ENCODE measurements at regions not wholly inside any gene's neighbourhood (a gene's known extent, or its start where the extent isn't known, plus 50 kb on each side); places are given as distances from the start of the nearest gene placed in this dataset.

- DNase-seq (ENCODE audit: low spot score) = no peak
- Mint-ChIP-seq H3K4me1 (peaks cover 29% of the 10 kb centered on the region), H3K27me3 (ENCODE audit: insufficient read depth, low read depth, poor library complexity) (no peaks in the 10 kb centered on the region), H3K27ac (no peak overlapping the region), H3K36me3 (ENCODE audit: low read depth) (no peaks in the 10 kb centered on the region), H3K9me3 (peaks cover 6% of the 10 kb centered on the region; the same call in 2 of the 3 replicates), H3K4me3 (no peak overlapping the region)
- Histone ChIP-seq H3K36me3 (ENCODE audit: insufficient read depth) (no peaks in the 10 kb centered on the region), H2AFZ (no peak overlapping the region), H3K4me1 (ENCODE audit: insufficient read depth) (peaks cover 18% of the 10 kb centered on the region), H3K27ac (ENCODE audit: low read depth) (no peak overlapping the region), H3F3A (replicated peaks; ENCODE audit: low read depth) (no peaks in the 10 kb centered on the region), H3K9me2 (ENCODE audit: insufficient read depth) (peaks cover 3% of the 10 kb centered on the region; the same call in 1 of the 2 replicates), H3K4me3 (no peak overlapping the region), H4K20me1 (replicated peaks; ENCODE audit: insufficient read depth) (no peaks in the 10 kb centered on the region), H3K4me2 (no peak overlapping the region), H3K79me2 (replicated peaks; ENCODE audit: insufficient read depth) (no peaks in the 10 kb centered on the region), H3K27me3 (ENCODE audit: insufficient read depth) (no peaks in the 10 kb centered on the region)
- TF ChIP-seq NANOG (IDR thresholded peaks at IDR 0.05; ENCODE audit: borderline replicate concordance) = no peak
- no peak for TF ChIP-seq EZH2phosphoT487 (IDR thresholded peaks at IDR 0.05; ENCODE audit: unreplicated experiment)
- TF ChIP-seq ZNF114 (CRISPR knock-in tag; IDR thresholded peaks at IDR 0.05) = no peak
- no peak for TF ChIP-seq POLR2AphosphoS5 (IDR thresholded peaks at IDR 0.05; ENCODE audit: low read depth)
- no peak for TF ChIP-seq CREB1 (CRISPR knock-in tag; IDR thresholded peaks at IDR 0.05; ENCODE audit: low read depth)
- no peak for TF ChIP-seq STAT1 (IDR thresholded peaks at IDR 0.05; ENCODE audit: unreplicated experiment)
- no peak for TF ChIP-seq JUNB (IDR thresholded peaks at IDR 0.05; ENCODE audit: unreplicated experiment)
- TF ChIP-seq, protein P1, sequence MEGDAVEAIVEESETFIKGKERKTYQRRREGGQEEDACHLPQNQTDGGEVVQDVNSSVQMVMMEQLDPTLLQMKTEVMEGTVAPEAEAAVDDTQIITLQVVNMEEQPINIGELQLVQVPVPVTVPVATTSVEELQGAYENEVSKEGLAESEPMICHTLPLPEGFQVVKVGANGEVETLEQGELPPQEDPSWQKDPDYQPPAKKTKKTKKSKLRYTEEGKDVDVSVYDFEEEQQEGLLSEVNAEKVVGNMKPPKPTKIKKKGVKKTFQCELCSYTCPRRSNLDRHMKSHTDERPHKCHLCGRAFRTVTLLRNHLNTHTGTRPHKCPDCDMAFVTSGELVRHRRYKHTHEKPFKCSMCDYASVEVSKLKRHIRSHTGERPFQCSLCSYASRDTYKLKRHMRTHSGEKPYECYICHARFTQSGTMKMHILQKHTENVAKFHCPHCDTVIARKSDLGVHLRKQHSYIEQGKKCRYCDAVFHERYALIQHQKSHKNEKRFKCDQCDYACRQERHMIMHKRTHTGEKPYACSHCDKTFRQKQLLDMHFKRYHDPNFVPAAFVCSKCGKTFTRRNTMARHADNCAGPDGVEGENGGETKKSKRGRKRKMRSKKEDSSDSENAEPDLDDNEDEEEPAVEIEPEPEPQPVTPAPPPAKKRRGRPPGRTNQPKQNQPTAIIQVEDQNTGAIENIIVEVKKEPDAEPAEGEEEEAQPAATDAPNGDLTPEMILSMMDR (conservative IDR thresholded peaks at IDR 0.05; ENCODE audit: low read depth in 2 of 2) = no peak
- TF ChIP-seq, protein P2, sequence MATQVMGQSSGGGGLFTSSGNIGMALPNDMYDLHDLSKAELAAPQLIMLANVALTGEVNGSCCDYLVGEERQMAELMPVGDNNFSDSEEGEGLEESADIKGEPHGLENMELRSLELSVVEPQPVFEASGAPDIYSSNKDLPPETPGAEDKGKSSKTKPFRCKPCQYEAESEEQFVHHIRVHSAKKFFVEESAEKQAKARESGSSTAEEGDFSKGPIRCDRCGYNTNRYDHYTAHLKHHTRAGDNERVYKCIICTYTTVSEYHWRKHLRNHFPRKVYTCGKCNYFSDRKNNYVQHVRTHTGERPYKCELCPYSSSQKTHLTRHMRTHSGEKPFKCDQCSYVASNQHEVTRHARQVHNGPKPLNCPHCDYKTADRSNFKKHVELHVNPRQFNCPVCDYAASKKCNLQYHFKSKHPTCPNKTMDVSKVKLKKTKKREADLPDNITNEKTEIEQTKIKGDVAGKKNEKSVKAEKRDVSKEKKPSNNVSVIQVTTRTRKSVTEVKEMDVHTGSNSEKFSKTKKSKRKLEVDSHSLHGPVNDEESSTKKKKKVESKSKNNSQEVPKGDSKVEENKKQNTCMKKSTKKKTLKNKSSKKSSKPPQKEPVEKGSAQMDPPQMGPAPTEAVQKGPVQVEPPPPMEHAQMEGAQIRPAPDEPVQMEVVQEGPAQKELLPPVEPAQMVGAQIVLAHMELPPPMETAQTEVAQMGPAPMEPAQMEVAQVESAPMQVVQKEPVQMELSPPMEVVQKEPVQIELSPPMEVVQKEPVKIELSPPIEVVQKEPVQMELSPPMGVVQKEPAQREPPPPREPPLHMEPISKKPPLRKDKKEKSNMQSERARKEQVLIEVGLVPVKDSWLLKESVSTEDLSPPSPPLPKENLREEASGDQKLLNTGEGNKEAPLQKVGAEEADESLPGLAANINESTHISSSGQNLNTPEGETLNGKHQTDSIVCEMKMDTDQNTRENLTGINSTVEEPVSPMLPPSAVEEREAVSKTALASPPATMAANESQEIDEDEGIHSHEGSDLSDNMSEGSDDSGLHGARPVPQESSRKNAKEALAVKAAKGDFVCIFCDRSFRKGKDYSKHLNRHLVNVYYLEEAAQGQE (IDR thresholded peaks at IDR 0.05; ENCODE audit: unreplicated experiment) = no peak
- no peak for ATAC-seq
Measured at GRCh38 chr3:117606866-117607265, 897.3 kb downstream of the TUSC7 start.

DNA sequence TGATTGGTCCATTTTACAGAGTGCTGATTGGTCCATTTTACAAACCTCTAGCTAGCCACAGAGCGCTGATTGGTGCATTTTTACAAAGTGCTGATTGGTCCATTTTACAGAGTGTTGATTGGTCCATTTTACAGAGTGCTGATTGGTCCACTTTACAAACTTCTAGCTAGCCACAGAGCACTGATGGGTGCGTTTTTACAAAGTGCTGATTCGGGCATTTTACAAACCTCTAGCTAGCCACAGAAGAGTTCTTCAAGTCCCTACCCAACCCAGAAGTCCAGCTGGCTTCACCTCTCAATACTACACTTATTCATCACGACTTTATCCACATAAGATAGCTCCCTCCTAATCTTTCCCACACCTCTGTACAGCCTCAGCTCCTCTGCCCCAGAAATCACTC is 899.8 kb downstream of the TUSC7 start:
- H3K79me2 ChIP-seq (replicated peaks; ENCODE audit: insufficient read depth) = no peaks in the 10 kb centered on the region
- Mint-ChIP-seq H3K9me3 (peaks cover 6% of the 10 kb centered on the region; the same call in 2 of the 3 replicates), H3K27me3 (ENCODE audit: insufficient read depth, low read depth, poor library complexity) (no peaks in the 10 kb centered on the region), H3K36me3 (ENCODE audit: low read depth) (no peaks in the 10 kb centered on the region), H3K4me1 (peaks cover 10% of the 10 kb centered on the region), H3K4me3 (no peak overlapping the region), H3K27ac (no peak overlapping the region)
- DNase-seq (ENCODE audit: low spot score) (no peak), ATAC-seq (no peak)
- no peaks in the 10 kb centered on the region for H3F3A ChIP-seq (replicated peaks; ENCODE audit: low read depth)
- H3K36me3 ChIP-seq (ENCODE audit: insufficient read depth) = no peaks in the 10 kb centered on the region
- H3K4me2 ChIP-seq = no peak overlapping the region
- H3K27ac ChIP-seq (ENCODE audit: low read depth) = no peak overlapping the region
- H3K4me1 ChIP-seq (ENCODE audit: insufficient read depth) = no peaks in the 10 kb centered on the region
- H2AFZ ChIP-seq = no peak overlapping the region
- no peaks in the 10 kb centered on the region for H3K27me3 ChIP-seq (ENCODE audit: insufficient read depth)
- H3K4me3 ChIP-seq = no peak overlapping the region
- peaks cover 3% of the 10 kb centered on the region; the same call in 1 of the 2 replicates for H3K9me2 ChIP-seq (ENCODE audit: insufficient read depth)
- H4K20me1 ChIP-seq (replicated peaks; ENCODE audit: insufficient read depth) = no peaks in the 10 kb centered on the region
- TF ChIP-seq EZH2 (IDR thresholded peaks at IDR 0.05; ENCODE audit: low read depth, unreplicated experiment) = no peak
- no peak for TF ChIP-seq ZNF114 (CRISPR knock-in tag; IDR thresholded peaks at IDR 0.05)
- TF ChIP-seq ZNF331 (CRISPR knock-in tag; IDR thresholded peaks at IDR 0.05; ENCODE audit: low read depth) = no peak
- TF ChIP-seq JUNB (IDR thresholded peaks at IDR 0.05; ENCODE audit: unreplicated experiment) = no peak
- TF ChIP-seq, protein P3, sequence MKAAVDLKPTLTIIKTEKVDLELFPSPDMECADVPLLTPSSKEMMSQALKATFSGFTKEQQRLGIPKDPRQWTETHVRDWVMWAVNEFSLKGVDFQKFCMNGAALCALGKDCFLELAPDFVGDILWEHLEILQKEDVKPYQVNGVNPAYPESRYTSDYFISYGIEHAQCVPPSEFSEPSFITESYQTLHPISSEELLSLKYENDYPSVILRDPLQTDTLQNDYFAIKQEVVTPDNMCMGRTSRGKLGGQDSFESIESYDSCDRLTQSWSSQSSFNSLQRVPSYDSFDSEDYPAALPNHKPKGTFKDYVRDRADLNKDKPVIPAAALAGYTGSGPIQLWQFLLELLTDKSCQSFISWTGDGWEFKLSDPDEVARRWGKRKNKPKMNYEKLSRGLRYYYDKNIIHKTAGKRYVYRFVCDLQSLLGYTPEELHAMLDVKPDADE (IDR thresholded peaks at IDR 0.05) = no peak
- no peak for TF ChIP-seq POLR2AphosphoS5 (IDR thresholded peaks at IDR 0.05; ENCODE audit: low read depth)
- TF ChIP-seq CREB1 (CRISPR knock-in tag; IDR thresholded peaks at IDR 0.05; ENCODE audit: low read depth) = no peak
- TF ChIP-seq, protein P1 (conservative IDR thresholded peaks at IDR 0.05; ENCODE audit: low read depth in 2 of 2) = no peak
- TF ChIP-seq EZH2phosphoT487 (IDR thresholded peaks at IDR 0.05; ENCODE audit: unreplicated experiment) = no peak

All from GM23338 (cell line).